Activated CD4-positive, alpha-beta memory T cell treated with anti-CD3 and anti-CD28 coated beads, Interleukin-2, amount 10 ng/mL, durations not matched to agents 7 days and 5 days (primary cell): ENCODE measurements at regions not wholly inside any gene's neighbourhood (a gene's known extent, or its start where the extent isn't known, plus 50 kb on each side); places are given as distances from the start of the nearest gene placed in this dataset.
"Not testable (repeated sequence)": the region's sequence is repeated elsewhere in the genome, so short reads cannot be mapped to it uniquely, and the experiment has no call there.

Experiments used
- CTCF ChIA-PET: fragments of 350-600 bp; sonication (Branson Sonifier 250); formaldehyde crosslinking; loops from one replicate; lab custom pipeline; 2021; ENCODE audit warnings: antibody characterized with exemption, inconsistent platforms; lab: Charles Lee
- POLR2A ChIA-PET: fragments of 350-600 bp; sonication (Branson Sonifier 250); formaldehyde crosslinking; loops from one replicate; lab custom pipeline; 2021; ENCODE audit warnings: antibody characterized with exemption; lab: Charles Lee
- DNase-seq: peaks from one replicate; pipeline ENCODE4 v3.0.0-alpha.2; 2020
- H3K27ac Mint-ChIP-seq: one replicate; pipeline ENCODE4 v1.8.0; 2021; ENCODE audit warnings: mild to moderate bottlenecking, mixed read lengths
- H3K27me3 Mint-ChIP-seq: one replicate; pipeline ENCODE4 v1.8.0; 2021; ENCODE audit warnings: mixed read lengths
- H3K36me3 Mint-ChIP-seq: one replicate; pipeline ENCODE4 v1.8.0; 2021; ENCODE audit warnings: low read depth, mixed read lengths
- H3K4me1 Mint-ChIP-seq: one replicate; pipeline ENCODE4 v1.8.0; 2021; ENCODE audit warnings: mixed read lengths
- H3K4me3 Mint-ChIP-seq: one replicate; pipeline ENCODE4 v1.8.0; 2021; ENCODE audit warnings: mild to moderate bottlenecking, mixed read lengths
- H3K9me3 Mint-ChIP-seq: one replicate; pipeline ENCODE4 v1.8.0; 2021; ENCODE audit warnings: mixed read lengths

DNA sequence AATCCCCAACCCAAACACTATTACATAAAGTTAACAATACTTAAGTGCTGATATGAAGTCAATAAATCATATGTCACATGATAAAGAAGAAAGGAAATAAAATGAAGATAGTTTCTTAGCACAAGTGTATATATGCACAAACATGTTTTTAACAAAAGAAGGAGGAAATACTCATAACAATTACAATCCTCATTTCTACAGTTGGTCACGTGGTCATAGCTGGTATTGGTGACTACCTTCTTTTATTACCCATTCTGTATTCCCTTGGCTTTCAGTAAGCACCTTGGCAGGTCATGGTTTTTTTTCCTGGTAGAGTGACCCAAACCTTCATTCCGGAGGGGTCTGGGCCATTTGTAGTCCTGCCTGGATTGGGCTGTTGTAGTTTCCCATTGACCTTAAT lies 137.1 kb upstream of the KCND3 start:
- Mint-ChIP-seq H3K9me3 (no peaks in the 10 kb centered on the region), H3K27me3 (peaks cover 2% of the 10 kb centered on the region), H3K4me3 (no peak overlapping the region), H3K4me1 (no peaks in the 10 kb centered on the region), H3K36me3 (no peaks in the 10 kb centered on the region), H3K27ac (no peak overlapping the region)
- POLR2A ChIA-PET = no interaction called here
- CTCF ChIA-PET = interaction anchor here (1.0 kb wide), 1 partner anchor 14 kb away, joined by 3 read pairs; no protein-coding TSS in a partner anchor
- no peak for DNase-seq

DNA sequence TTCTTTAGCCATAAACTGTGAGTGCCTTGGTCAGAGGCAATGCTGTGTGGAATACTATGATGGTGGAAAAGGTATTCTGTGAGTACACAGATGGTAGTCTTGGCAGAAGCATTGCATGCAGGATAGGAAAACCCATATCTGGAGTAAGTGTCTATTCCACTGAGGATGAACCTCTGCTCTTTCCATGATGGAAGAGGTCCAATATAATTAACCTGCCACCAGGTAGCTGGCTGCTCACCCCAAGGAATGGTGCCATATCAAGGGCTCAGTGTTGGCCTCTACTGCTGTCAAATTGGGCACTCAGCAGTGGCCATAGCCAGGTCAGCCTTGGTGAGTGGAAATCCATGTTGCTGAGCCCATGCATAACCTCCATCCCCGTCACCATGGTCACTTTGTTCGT lies 138.1 kb upstream of the KCND3 start:
- H3K27ac Mint-ChIP-seq, H3K4me1 Mint-ChIP-seq, CTCF ChIA-PET, H3K27me3 Mint-ChIP-seq, H3K36me3 Mint-ChIP-seq, POLR2A ChIA-PET, DNase-seq, H3K4me3 Mint-ChIP-seq, H3K9me3 Mint-ChIP-seq: not testable (repeated sequence)

GRCh38 chr1:112133487-112133886 lies 144.0 kb upstream of the KCND3 start:
- ChIA-PET CTCF (no interaction called here), POLR2A (no interaction called here)
- H3K27me3 Mint-ChIP-seq = peaks cover 6% of the 10 kb centered on the region
- H3K27ac Mint-ChIP-seq = no peak overlapping the region
- no peak for DNase-seq
- H3K36me3 Mint-ChIP-seq = no peaks in the 10 kb centered on the region
- H3K4me3 Mint-ChIP-seq = no peak overlapping the region
- no peaks in the 10 kb centered on the region for H3K4me1 Mint-ChIP-seq
- no peaks in the 10 kb centered on the region for H3K9me3 Mint-ChIP-seq

DNA sequence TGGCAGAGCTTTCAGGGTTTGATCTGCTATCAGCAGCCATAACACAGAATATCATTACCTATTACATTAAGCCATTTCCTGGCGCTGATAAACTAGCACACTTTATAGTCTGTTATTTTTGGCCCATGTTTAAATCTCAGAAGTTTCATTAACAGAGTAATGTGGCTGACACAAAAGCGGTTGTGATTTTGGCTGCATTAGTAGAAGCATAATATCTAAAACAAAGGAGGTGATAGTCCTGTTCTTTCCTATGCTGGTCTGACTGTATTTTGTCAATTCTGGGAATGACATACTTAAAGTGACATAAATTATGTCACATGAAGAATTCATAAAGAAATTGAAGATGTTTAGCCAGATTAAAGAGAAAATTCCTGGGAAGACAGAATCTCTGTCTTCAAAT lies 151.3 kb upstream of the KCND3 start:
- Mint-ChIP-seq H3K4me1 (no peaks in the 10 kb centered on the region), H3K36me3 (no peaks in the 10 kb centered on the region), H3K27me3 (peaks cover 10% of the 10 kb centered on the region), H3K27ac (no peak overlapping the region), H3K4me3 (no peak overlapping the region), H3K9me3 (no peaks in the 10 kb centered on the region)
- no peak for DNase-seq
- CTCF ChIA-PET = no interaction called here
- POLR2A ChIA-PET = no interaction called here

GRCh38 chr1:112141301-112141700 lies 151.8 kb upstream of the KCND3 start:
- H3K9me3 Mint-ChIP-seq = no peaks in the 10 kb centered on the region

GRCh38 chr1:112141923-112142322 lies 152.5 kb upstream of the KCND3 start:
- Mint-ChIP-seq H3K9me3 (no peaks in the 10 kb centered on the region), H3K4me3 (no peak overlapping the region), H3K27me3 (peaks cover 10% of the 10 kb centered on the region), H3K4me1 (no peaks in the 10 kb centered on the region), H3K36me3 (no peaks in the 10 kb centered on the region), H3K27ac (no peak overlapping the region)
- ChIA-PET POLR2A (no interaction called here), CTCF (no interaction called here)
- DNase-seq = no peak

More at GRCh38 chr1:112141301-112141700, 151.8 kb upstream of the KCND3 start:
- Mint-ChIP-seq H3K27ac (no peak overlapping the region), H3K36me3 (no peaks in the 10 kb centered on the region), H3K27me3 (peaks cover 10% of the 10 kb centered on the region), H3K4me3 (no peak overlapping the region), H3K4me1 (no peaks in the 10 kb centered on the region)
- ChIA-PET POLR2A (no interaction called here), CTCF (no interaction called here)
- no peak for DNase-seq

DNA sequence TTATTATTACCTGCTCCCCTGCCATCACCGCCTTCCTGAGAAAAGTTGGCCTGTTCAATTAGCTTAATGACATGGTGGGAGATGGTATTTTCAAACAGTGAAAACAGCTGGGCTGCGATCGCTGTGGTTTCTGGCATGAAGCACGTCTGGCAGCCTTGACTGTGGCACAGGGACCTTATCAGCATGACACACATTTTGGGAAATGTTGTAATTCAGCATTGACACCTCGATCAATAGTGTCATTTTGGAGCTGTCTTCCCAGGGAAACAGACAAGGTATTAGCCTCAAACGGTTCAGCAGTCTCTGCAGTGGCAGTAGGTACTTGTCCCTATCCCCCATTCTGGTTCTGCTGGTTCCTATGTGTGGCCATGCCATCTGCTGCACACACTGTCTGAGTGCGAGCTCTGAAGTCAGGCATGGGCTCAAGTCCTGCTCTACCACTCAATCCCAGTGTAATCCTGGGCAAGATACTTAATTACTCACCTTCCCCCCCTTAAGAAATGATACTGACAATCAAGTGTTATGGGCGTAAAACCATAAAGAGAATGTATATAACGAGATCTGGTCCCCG lies 154.5 kb upstream of the KCND3 start:
- H3K27me3 Mint-ChIP-seq = peaks cover 3% of the 10 kb centered on the region
- no peaks in the 10 kb centered on the region for H3K36me3 Mint-ChIP-seq
- no peak for DNase-seq
- peaks cover 3% of the 10 kb centered on the region for H3K9me3 Mint-ChIP-seq
- H3K4me3 Mint-ChIP-seq = no peak overlapping the region
- no peaks in the 10 kb centered on the region for H3K4me1 Mint-ChIP-seq
- no peak overlapping the region for H3K27ac Mint-ChIP-seq
- ChIA-PET POLR2A (no interaction called here), CTCF (interaction anchor here (1.3 kb wide), 1 partner anchor 19 kb away, joined by 3 read pairs; no protein-coding TSS in a partner anchor)

DNA sequence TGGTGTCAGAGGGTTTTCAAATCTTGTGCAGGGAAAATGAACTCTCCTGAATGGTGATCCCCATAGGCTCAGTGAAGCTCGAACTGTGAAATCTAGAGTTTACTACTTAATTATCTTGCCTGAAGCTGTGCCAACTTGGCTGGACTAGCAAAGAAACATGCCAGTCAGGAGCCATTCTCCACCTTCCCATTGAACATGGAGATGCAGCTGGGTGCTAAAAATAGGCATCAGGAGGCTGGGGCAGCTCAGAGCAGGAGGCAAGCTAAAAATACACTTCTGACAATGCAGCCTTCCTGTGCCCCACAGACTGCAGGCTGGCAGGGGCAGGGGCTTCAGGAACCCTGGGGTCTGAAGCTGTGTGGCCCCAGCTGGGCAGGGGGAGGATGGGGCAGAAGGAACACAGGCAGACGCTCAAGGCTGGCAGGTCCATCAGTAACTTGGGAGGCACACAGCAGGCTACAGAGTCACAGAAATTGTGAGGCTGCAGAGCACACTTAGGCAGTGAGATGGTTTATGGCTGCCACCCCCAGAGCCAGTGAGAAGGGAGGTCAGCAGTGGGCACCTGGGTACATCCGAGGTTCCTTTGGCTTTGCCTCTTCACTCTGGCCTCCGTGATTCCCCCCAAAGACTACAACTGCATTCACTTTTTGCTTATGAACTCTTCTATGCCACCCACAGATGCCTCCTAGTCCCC lies 155.4 kb upstream of the KCND3 start:
- ChIA-PET CTCF (interaction anchor here (1.3 kb wide), 1 partner anchor 18 kb away, joined by 3 read pairs; no protein-coding TSS in a partner anchor), POLR2A (no interaction called here)
- DNase-seq = no peak
- Mint-ChIP-seq H3K9me3 (peaks cover 3% of the 10 kb centered on the region), H3K4me3 (no peak overlapping the region), H3K36me3 (no peaks in the 10 kb centered on the region), H3K27ac (no peak overlapping the region), H3K4me1 (no peaks in the 10 kb centered on the region), H3K27me3 (peaks cover 2% of the 10 kb centered on the region)

DNA sequence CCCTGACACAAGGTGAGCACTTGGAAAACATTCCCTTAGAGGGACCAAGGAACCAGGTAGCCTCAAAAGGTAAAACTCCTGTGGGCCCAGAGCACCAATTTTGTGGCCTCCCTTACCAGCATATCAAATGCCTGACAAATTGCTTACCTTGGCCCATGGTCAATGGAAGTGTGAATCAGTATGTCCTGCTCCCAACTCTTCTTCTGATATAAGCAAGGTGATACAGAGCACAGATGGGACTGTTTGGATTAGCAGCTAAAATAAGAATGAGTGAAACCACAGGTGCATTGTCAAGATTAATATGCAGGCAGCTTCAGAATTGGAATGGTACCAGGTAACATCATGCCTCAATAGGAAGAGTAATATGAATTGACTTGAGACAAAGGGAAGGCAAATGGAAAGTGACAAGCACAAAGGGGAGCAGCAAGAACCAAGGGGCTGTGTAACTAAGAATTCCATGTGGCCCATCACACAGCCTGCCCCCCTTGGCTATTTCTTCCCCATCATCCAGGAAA lies 156.8 kb upstream of the KCND3 start:
- ChIA-PET CTCF (no interaction called here), POLR2A (no interaction called here)
- no peak for DNase-seq
- H3K27me3 Mint-ChIP-seq = peaks cover 2% of the 10 kb centered on the region
- no peaks in the 10 kb centered on the region for H3K36me3 Mint-ChIP-seq
- no peak overlapping the region for H3K27ac Mint-ChIP-seq
- H3K4me1 Mint-ChIP-seq = no peaks in the 10 kb centered on the region
- H3K4me3 Mint-ChIP-seq = no peak overlapping the region
- peaks cover 3% of the 10 kb centered on the region for H3K9me3 Mint-ChIP-seq

DNA sequence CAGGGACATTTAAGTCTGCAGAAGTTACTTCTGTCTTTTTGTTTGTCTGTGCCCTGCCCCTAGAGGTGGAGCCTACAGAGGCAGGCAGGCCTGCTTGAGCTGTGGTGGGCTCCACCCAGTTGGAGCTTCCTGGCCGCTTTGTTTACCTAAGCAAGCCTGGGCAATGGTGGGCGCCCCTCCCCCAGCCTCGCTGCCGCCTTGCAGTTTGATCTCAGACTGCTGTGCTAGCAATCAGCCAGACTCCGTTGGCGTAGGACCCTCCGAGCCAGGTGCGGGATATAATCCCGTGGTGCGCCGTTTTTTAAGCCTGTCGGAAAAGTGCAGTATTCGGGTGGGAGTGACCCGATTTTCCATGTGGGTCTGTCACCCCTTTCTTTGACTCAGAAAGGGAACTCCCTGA lies 170.7 kb upstream of the KCND3 start:
- POLR2A ChIA-PET, H3K9me3 Mint-ChIP-seq, H3K4me1 Mint-ChIP-seq, CTCF ChIA-PET, H3K27me3 Mint-ChIP-seq, H3K27ac Mint-ChIP-seq, H3K4me3 Mint-ChIP-seq, DNase-seq, H3K36me3 Mint-ChIP-seq: not testable (repeated sequence)

DNA sequence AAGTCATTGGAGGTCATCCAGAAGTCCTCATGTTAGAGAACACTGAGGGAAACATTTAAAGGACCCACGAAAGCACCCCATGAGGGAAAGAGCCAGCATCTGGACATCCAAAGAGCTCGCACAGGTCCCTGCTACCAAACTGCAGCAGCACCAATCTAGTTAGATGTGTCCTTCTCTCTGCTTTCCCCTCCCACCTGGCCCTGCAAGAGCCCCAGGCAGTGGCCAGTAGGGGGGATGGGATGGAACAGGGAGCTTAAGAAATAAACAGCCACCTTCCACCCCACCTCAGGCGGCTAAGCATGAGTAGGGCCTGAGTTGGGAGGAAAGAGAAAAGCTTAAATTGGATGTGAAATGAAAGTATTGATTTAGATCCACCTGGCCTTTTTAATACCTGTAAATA lies 175.9 kb upstream of the KCND3 start:
- CTCF ChIA-PET = no interaction called here
- Mint-ChIP-seq H3K4me3 (no peak overlapping the region), H3K27me3 (peaks cover 9% of the 10 kb centered on the region)

DNA sequence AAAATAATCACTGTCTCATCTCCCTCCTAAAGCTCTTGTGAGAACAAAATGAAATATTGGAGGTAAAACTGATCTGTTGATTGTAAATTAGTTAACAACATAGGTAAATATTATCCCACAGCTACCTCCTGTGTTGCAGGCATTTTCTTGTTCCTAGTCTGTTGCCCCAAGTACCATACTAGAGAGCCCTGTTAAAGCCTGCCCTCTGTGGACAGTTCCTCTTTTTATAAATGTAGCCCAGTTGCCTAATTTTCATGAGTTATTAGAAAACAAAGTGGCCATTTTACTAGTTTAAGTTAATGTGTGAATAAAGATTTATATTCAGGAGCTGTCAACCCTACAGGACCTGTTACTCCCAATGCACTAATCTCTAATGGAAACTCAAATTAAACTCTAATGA lies 180.0 kb upstream of the KCND3 start:
- H3K27me3 Mint-ChIP-seq = peaks cover 4% of the 10 kb centered on the region
- no peak for DNase-seq
- no peak overlapping the region for H3K4me3 Mint-ChIP-seq
- H3K4me1 Mint-ChIP-seq = no peaks in the 10 kb centered on the region
- H3K27ac Mint-ChIP-seq = no peak overlapping the region
- H3K9me3 Mint-ChIP-seq = no peaks in the 10 kb centered on the region
- no peaks in the 10 kb centered on the region for H3K36me3 Mint-ChIP-seq
- ChIA-PET CTCF (no interaction called here), POLR2A (no interaction called here)

More for the DNA sequence above, 175.9 kb upstream of the KCND3 start:
- POLR2A ChIA-PET = no interaction called here
- H3K4me1 Mint-ChIP-seq = no peaks in the 10 kb centered on the region
- H3K27ac Mint-ChIP-seq = no peak overlapping the region
- no peak for DNase-seq
- H3K9me3 Mint-ChIP-seq = peaks cover 5% of the 10 kb centered on the region
- H3K36me3 Mint-ChIP-seq = no peaks in the 10 kb centered on the region

- no peaks in the 10 kb centered on the region for H3K27me3 Mint-ChIP-seq
- peak; percentile 17 for DNase-seq
- no peaks in the 10 kb centered on the region for H3K4me1 Mint-ChIP-seq
- H3K36me3 Mint-ChIP-seq = no peaks in the 10 kb centered on the region
- no peak overlapping the region for H3K27ac Mint-ChIP-seq
- POLR2A ChIA-PET = no interaction called here
- no peaks in the 10 kb centered on the region for H3K9me3 Mint-ChIP-seq
- CTCF ChIA-PET = no interaction called here
- H3K4me3 Mint-ChIP-seq = no peak overlapping the region
Measured at GRCh38 chr1:112172294-112172882, 182.9 kb upstream of the KCND3 start.
